Heart right ventricle (tissue), 16 donors: ENCODE measurements at regions not wholly inside any gene's neighbourhood (a gene's known extent, or its start where the extent isn't known, plus 50 kb on each side); places are given as distances from the start of the nearest gene placed in this dataset.

Experiments used
- ATAC-seq, 8 donors: fragments of 200-7000 bp; cut with Tn5 transposase; one replicate each; pipeline ENCODE4 v1.9.1; 2020; ENCODE audit warnings: mild to moderate bottlenecking in 8 of 8, moderate library complexity in 8 of 8, moderate number of reproducible peaks in 1 of 8
- DNase-seq, 2 donors: peaks; one replicate each; pipeline ENCODE4 v3.0.0-alpha.2; 2020
- H3K27ac ChIP-seq, 10 donors: fragments of 200-600 bp; sonication (generic) in 2 of 10; one replicate each; pipeline versions ENCODE4 v1.5.0 to v1.8.0; 2020 to 2022; ENCODE audit warnings: mild to moderate bottlenecking in 3 of 10
- H3K27me3 ChIP-seq, 7 donors: fragments of 200-600 bp; one replicate each; pipeline ENCODE4 v1.8.0; 2021 to 2022; ENCODE audit warnings: mild to moderate bottlenecking in 2 of 7
- H3K36me3 ChIP-seq, 9 donors: fragments of 200-600 bp; sonication (generic) in 1 of 9; one replicate each; pipeline versions ENCODE4 v1.5.0 to v1.8.0; 2020 to 2022; ENCODE audit warnings: mild to moderate bottlenecking in 2 of 9
- H3K4me1 ChIP-seq, 9 donors: fragments of 200-600 bp; sonication (generic) in 1 of 9; one replicate each; pipeline versions ENCODE4 v1.5.0 to v1.8.0; 2020 to 2022; ENCODE audit warnings: mild to moderate bottlenecking in 4 of 9
- H3K4me3 ChIP-seq, 10 donors: fragments of 200-600 bp; sonication (generic) in 2 of 10; one replicate each; pipeline versions ENCODE4 v1.5.0 to v1.8.0; 2020 to 2022; ENCODE audit warnings: mild to moderate bottlenecking in 7 of 10, moderate library complexity in 2 of 10
- H3K9me3 ChIP-seq, 11 donors: fragments of 200-600 bp in 10 of 11; sonication (generic) in 2 of 11; one replicate each; pipeline versions ENCODE4 v1.5.0 to v1.8.0; 2013 to 2022; ENCODE audit warnings: mild to moderate bottlenecking in 2 of 11, control low read depth in 1 of 11, moderate library complexity in 1 of 11
- CTCF ChIP-seq, 9 donors: fragments of 200-600 bp; sonication (generic) in 2 of 9; IDR thresholded peaks; one replicate each; pipeline versions ENCODE4 v1.5.0 to v1.8.0; 2021 to 2022; ENCODE audit warnings: antibody characterized with exemption in 9 of 9, mild to moderate bottlenecking in 5 of 9, moderate library complexity in 1 of 9
- WGBS, 2 donors: extraction: QIAGEN DNeasy Blood & Tissue Kit; methylation state at CpG; one replicate each; pipeline ENCODE4 v1.1.7; 2013; ENCODE audit warnings: inconsistent platforms in 1 of 2; 5-methylcytosine and 5-hydroxymethylcytosine counted together
- intact Hi-C, 10 donors: fragments of 100-400 bp; cut with DNase I; formaldehyde crosslinking; loops; one replicate each; pipeline versions ENCODE4 v1.11.1 to v1.14.2; 2022
- donor health status: Arrhythmogenic right ventricular cardiomyopathy.
- donor health status: ischemic (EF 13 %, LVEDD 7.1; RV severe dilation, severe dysfunction).
- donor health status: healthy with polysubstance abuse.
- donor health status: DM: no; HTN: yes; CAD: no.
- donor health status: DM: no; HTN: no; CAD: no.
- donor health status: ischemic (EF 25% LVEDD 6.9; RV normal size, moderate dysfunction).
- donor health status: ischemic (EF 25% LVEDD 5.7; RV mildly dilated, moderate dysfunction).
- donor health status: healthy.
- donor health status: DM: yes; HTN: yes; CAD: no.
- donor health status: Ischemic cardiomyopathy.
- donor health status: ischemic (EF 35%, LVEDD 5.7; RV mildly dilated, moderate dysfunction).
- donor health status: nonischemic (EF 11% LVEDD 7.7; RV severe dilation, severe dysfunction).
- donor health status: DM: yes; HTN: yes; CAD: no.
- donor health status: PGD.
- donor health status: ischemic (EF 29% LVEDD 5.4; RV normal size, mild dysfunction).
- donor health status: nonischemic (EF 23%, LVEDD 6.1; RV moderate dilation, normal function).

GRCh38 chr5:113900816-113901215 lies 387.3 kb downstream of the YTHDC2 start:
- intact Hi-C loops = no loop called here
- DNase-seq (no peak), ATAC-seq (no peak)
- no peaks in the 10 kb centered on the region for H3K4me1 ChIP-seq
- no peak overlapping the region for H3K4me3 ChIP-seq
- peaks cover 0 to 23% (median 0%) of the 10 kb centered on the region in 7 donors for H3K27me3 ChIP-seq
- no peak for TF ChIP-seq CTCF (IDR thresholded peaks at IDR 0.05)
- WGBS, 2 donors = 80% methylated on average over 3 of the region's 3 CpGs
- no peaks in the 10 kb centered on the region for H3K9me3 ChIP-seq
- no peak overlapping the region for H3K27ac ChIP-seq
- H3K36me3 ChIP-seq = no peaks in the 10 kb centered on the region

- no peaks in the 10 kb centered on the region for H3K36me3 ChIP-seq
- no peaks in the 10 kb centered on the region for H3K9me3 ChIP-seq
- peaks cover 0 to 19% (median 0%) of the 10 kb centered on the region in 7 donors for H3K27me3 ChIP-seq
- intact Hi-C loops = no loop called here
- 68% methylated on average over 1 of the region's 1 CpG for WGBS, 2 donors
- DNase-seq (no peak), ATAC-seq (no peak)
- H3K27ac ChIP-seq = no peak overlapping the region
- no peaks in the 10 kb centered on the region for H3K4me1 ChIP-seq
- TF ChIP-seq CTCF (IDR thresholded peaks at IDR 0.05) = no peak
- H3K4me3 ChIP-seq = no peak overlapping the region
Measured at GRCh38 chr5:113901718-113902117, 388.2 kb downstream of the YTHDC2 start.

GRCh38 chr5:113902917-113903660 lies 389.6 kb downstream of the YTHDC2 start:
- Histone ChIP-seq H3K27me3 (peaks cover 0 to 9% (median 0%) of the 10 kb centered on the region in 7 donors), H3K4me1 (no peaks in the 10 kb centered on the region), H3K36me3 (no peaks in the 10 kb centered on the region), H3K4me3 (no peak overlapping the region), H3K27ac (no peak overlapping the region), H3K9me3 (no peaks in the 10 kb centered on the region)
- intact Hi-C loops = no loop called here
- 57 to 72% methylated on average over 2 of the region's 2 CpGs for WGBS, 2 donors
- TF ChIP-seq CTCF (IDR thresholded peaks at IDR 0.05) = no peak
- DNase-seq (no peak), ATAC-seq (no peak)

GRCh38 chr5:113909782-113910181 lies 396.3 kb downstream of the YTHDC2 start:
- Histone ChIP-seq H3K4me1 (no peaks in the 10 kb centered on the region), H3K36me3 (no peaks in the 10 kb centered on the region), H3K27ac (no peak overlapping the region), H3K27me3 (no peaks in the 10 kb centered on the region), H3K4me3 (no peak overlapping the region), H3K9me3 (no peaks in the 10 kb centered on the region)
- no peak for TF ChIP-seq CTCF (IDR thresholded peaks at IDR 0.05)
- ATAC-seq (no peak), DNase-seq (no peak)
- 32 to 33% methylated on average over 6 of the region's 6 CpGs for WGBS, 2 donors
- intact Hi-C loops = no loop called here
